Glutamatergic neuron (in vitro differentiated cells): ENCODE measurements at regions not wholly inside any gene's neighbourhood (a gene's known extent, or its start where the extent isn't known, plus 50 kb on each side); places are given as distances from the start of the nearest gene placed in this dataset.

Source experiments
- DNase-seq: peaks from one replicate; pipeline ENCODE4 v3.0.0; 2022
- H3K27ac Mint-ChIP-seq: one replicate; pipeline ENCODE4 v1.8.0; 2020; ENCODE audit warnings: mild to moderate bottlenecking, mixed read lengths, inconsistent platforms; ENCODE audit not compliant: unreplicated experiment
- H3K27me3 Mint-ChIP-seq: one replicate; pipeline ENCODE4 v1.8.0; 2020; ENCODE audit warnings: mild to moderate bottlenecking, moderate library complexity, mixed read lengths, inconsistent platforms; ENCODE audit not compliant: unreplicated experiment
- H3K36me3 Mint-ChIP-seq: one replicate; pipeline ENCODE4 v1.8.0; 2020; ENCODE audit warnings: mild to moderate bottlenecking, mixed read lengths, inconsistent platforms; ENCODE audit not compliant: unreplicated experiment
- H3K4me1 Mint-ChIP-seq: one replicate; pipeline ENCODE4 v1.8.0; 2020; ENCODE audit warnings: mild to moderate bottlenecking, low read depth, mixed read lengths, inconsistent platforms; ENCODE audit not compliant: unreplicated experiment
- H3K4me3 Mint-ChIP-seq: one replicate; pipeline ENCODE4 v1.8.0; 2020; ENCODE audit warnings: mild to moderate bottlenecking, mixed read lengths, inconsistent platforms; ENCODE audit not compliant: unreplicated experiment
- H3K9me3 Mint-ChIP-seq: one replicate; pipeline ENCODE4 v1.8.0; 2020; ENCODE audit warnings: mild to moderate bottlenecking, moderate library complexity, mixed read lengths, inconsistent platforms; ENCODE audit not compliant: unreplicated experiment
- TF ChIP-seq, protein P1 (sequence below): fragments of 200-600 bp; sonication (generic); IDR thresholded peaks from one replicate; pipeline ENCODE4 v1.5.0; 2021; ENCODE audit not compliant: partially characterized antibody, unreplicated experiment

DNA sequence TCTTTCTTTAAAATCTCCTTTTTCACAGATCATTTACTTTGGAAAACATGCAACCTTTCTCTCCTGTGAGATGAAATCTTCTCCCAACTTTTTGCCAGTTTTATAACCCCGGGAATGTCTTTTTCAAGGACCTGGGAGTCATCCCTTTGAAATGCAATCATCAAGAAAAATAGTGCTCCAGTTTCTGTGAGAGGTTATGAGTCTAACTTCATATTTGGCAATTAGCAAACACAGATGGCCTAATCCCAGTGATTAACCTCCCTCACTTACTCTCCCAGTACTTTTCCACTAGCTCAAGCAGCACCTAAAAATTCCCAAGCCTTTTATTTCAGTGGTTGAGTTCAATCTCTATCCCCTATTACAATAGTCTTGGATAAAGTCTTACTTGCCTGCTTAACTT is 185.8 kb upstream of the TMEM106B start:
- TF ChIP-seq, protein P1, sequence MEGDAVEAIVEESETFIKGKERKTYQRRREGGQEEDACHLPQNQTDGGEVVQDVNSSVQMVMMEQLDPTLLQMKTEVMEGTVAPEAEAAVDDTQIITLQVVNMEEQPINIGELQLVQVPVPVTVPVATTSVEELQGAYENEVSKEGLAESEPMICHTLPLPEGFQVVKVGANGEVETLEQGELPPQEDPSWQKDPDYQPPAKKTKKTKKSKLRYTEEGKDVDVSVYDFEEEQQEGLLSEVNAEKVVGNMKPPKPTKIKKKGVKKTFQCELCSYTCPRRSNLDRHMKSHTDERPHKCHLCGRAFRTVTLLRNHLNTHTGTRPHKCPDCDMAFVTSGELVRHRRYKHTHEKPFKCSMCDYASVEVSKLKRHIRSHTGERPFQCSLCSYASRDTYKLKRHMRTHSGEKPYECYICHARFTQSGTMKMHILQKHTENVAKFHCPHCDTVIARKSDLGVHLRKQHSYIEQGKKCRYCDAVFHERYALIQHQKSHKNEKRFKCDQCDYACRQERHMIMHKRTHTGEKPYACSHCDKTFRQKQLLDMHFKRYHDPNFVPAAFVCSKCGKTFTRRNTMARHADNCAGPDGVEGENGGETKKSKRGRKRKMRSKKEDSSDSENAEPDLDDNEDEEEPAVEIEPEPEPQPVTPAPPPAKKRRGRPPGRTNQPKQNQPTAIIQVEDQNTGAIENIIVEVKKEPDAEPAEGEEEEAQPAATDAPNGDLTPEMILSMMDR = no peak
- H3K4me3 Mint-ChIP-seq = no peak overlapping the region
- no peak overlapping the region for H3K27ac Mint-ChIP-seq
- no peaks in the 10 kb centered on the region for H3K9me3 Mint-ChIP-seq
- DNase-seq = no peak
- no peaks in the 10 kb centered on the region for H3K36me3 Mint-ChIP-seq
- no peaks in the 10 kb centered on the region for H3K27me3 Mint-ChIP-seq
- H3K4me1 Mint-ChIP-seq = peaks cover 5% of the 10 kb centered on the region

GRCh38 chr7:12028508-12028907 is 182.6 kb upstream of the TMEM106B start:
- no peaks in the 10 kb centered on the region for H3K36me3 Mint-ChIP-seq
- H3K27ac Mint-ChIP-seq = no peak overlapping the region
- no peak for DNase-seq
- no peaks in the 10 kb centered on the region for H3K4me1 Mint-ChIP-seq
- H3K9me3 Mint-ChIP-seq = no peaks in the 10 kb centered on the region
- no peaks in the 10 kb centered on the region for H3K27me3 Mint-ChIP-seq
- no peak overlapping the region for H3K4me3 Mint-ChIP-seq
- TF ChIP-seq, protein P1 = no peak

- no peaks in the 10 kb centered on the region for H3K27me3 Mint-ChIP-seq
Measured at GRCh38 chr7:12030116-12030515, 181.0 kb upstream of the TMEM106B start.

GRCh38 chr7:12031186-12031585 is 179.9 kb upstream of the TMEM106B start:
- DNase-seq = no peak
- TF ChIP-seq, protein P1 = no peak
- H3K36me3 Mint-ChIP-seq = no peaks in the 10 kb centered on the region
- no peak overlapping the region for H3K27ac Mint-ChIP-seq
- H3K4me1 Mint-ChIP-seq = no peaks in the 10 kb centered on the region
- H3K27me3 Mint-ChIP-seq = no peaks in the 10 kb centered on the region
- no peaks in the 10 kb centered on the region for H3K9me3 Mint-ChIP-seq
- no peak overlapping the region for H3K4me3 Mint-ChIP-seq

More at GRCh38 chr7:12030116-12030515, 181.0 kb upstream of the TMEM106B start:
- no peak for DNase-seq
- TF ChIP-seq, protein P1 = no peak
- H3K4me1 Mint-ChIP-seq = no peaks in the 10 kb centered on the region
- H3K9me3 Mint-ChIP-seq = no peaks in the 10 kb centered on the region
- no peak overlapping the region for H3K27ac Mint-ChIP-seq
- H3K36me3 Mint-ChIP-seq = no peaks in the 10 kb centered on the region
- H3K4me3 Mint-ChIP-seq = no peak overlapping the region

DNA sequence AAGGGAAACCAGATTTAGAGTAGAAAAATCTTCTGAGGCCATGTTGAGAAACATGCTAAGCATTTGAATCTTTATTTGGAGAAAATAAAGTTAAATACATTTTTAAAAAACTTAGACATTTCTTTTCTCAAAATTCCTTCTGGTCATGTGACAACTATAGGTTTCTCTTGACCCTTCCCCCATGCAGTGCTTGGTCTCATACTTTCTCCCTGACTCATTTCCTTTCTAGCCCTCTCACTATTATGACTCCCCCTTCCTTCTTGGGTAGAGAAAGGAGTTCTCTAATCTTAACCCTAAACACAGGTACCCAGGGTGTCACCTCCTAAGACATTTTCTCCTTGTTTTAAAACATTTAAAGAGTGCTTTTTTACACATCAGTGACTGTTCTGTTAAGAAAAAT is 179.5 kb upstream of the TMEM106B start:
- TF ChIP-seq, protein P1 = no peak
- no peaks in the 10 kb centered on the region for H3K27me3 Mint-ChIP-seq
- H3K27ac Mint-ChIP-seq = no peak overlapping the region
- no peak overlapping the region for H3K4me3 Mint-ChIP-seq
- DNase-seq = no peak
- H3K9me3 Mint-ChIP-seq = no peaks in the 10 kb centered on the region
- H3K36me3 Mint-ChIP-seq = no peaks in the 10 kb centered on the region
- H3K4me1 Mint-ChIP-seq = no peaks in the 10 kb centered on the region
